Fibroblast of the conjunctiva (primary cell): ENCODE measurements at regions not wholly inside any gene's neighbourhood (a gene's known extent, or its start where the extent isn't known, plus 50 kb on each side); places are given as distances from the start of the nearest gene placed in this dataset.
A peak's percentile ranks its signal among the peaks of the same experiment; 100 is the strongest.

Experiments used
- DNase-seq: peaks from one replicate; pipeline ENCODE4 v3.0.0-alpha.2; 2010; ENCODE audit warnings: low read depth

DNA sequence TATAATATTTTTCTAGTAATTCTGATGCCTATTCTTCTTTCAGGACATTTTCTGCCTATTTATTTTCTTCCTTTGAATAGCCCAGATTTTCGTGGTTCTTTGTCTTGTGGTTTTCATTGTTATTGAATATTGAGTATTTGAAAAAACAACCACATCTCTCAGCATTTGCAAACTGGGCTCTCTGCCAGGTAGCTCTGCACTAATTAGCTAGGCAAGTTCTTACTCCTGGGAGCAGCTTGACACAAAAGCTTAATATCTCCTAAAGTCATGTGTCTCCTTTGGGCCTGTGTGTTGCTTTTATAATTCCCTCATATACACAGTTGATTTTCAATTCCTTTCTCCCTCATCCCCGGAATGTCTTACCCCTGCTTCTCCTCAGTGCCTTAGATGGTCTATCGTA, 413.5 kb upstream of the GRIA3 start:
- DNase-seq: no peak

DNA sequence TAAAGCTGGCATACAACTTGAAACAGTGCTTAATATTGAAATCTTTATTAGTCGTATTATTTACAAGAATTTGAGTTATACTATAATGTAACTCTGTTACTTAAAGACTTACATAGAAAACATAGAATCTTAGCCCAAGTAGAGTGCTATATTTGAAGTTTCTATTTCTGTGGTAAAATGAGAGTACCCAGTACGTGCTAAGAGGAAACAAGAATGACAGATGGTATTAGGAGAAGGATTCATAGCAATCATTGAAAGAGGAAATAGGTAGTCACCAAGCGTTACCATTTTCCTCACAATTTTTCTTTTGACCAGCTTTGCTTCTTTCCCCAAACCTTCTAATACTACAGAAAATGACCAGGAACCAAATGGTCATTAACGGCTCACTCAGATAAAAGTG, 412.1 kb upstream of the GRIA3 start:
- DNase-seq: no peak

DNA sequence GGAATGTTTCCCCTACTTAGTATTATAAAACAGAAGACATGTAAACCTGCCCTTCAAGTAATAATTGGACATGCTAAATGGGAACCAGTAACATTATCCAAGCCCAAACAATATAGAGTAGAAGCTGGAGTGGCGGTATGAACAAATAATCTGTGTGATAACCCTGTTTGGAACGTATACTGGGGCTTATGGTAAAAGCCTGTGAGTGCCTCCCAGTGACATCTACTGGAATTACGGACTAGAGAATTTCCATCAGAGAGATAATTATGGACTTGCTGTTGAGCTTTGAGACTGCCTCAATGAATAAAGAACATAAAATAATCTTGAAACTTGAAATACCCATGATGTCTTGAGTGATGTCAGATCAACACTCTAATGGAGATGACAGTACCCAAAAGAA, 406.3 kb upstream of the GRIA3 start:
- no peak for DNase-seq

DNA sequence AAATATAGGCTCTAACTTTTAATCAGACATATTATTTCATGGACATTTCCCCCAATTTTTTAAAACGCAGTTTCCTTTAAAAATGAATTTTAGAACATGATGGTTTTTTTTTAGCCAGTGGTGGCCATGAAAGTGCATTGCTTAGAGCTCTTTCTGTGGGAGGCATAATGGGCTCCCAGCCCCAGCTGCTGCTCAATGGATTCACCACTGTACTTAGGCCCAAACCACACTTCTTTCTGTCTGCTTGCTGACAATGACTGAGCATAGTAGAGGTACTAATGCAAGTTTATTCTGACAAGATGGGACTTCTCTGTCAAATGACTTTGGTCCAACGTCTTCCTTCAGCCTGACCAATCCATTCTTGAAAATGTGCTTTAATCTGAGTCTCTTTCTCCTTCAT, 400.2 kb upstream of the GRIA3 start:
- DNase-seq: no peak

DNA sequence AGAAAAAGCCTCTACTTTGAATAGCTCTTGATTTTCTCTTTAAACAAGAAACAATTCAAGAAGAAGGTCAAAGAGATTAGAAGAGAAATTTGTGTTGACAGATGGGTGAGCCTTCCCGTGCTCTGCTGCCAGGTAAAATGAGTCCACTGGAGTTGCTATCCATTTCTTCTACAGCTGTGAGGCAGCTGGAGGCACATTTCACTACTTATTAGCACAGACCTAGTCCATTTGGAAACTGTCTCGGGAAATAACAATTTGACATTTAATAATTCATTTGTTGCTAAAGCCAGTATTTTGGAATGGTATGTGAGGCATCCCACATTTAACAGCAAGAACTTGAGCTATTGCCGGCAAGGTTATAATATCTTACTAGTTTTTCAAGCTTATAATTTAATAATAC, 396.8 kb upstream of the GRIA3 start:
- DNase-seq: no peak

DNA sequence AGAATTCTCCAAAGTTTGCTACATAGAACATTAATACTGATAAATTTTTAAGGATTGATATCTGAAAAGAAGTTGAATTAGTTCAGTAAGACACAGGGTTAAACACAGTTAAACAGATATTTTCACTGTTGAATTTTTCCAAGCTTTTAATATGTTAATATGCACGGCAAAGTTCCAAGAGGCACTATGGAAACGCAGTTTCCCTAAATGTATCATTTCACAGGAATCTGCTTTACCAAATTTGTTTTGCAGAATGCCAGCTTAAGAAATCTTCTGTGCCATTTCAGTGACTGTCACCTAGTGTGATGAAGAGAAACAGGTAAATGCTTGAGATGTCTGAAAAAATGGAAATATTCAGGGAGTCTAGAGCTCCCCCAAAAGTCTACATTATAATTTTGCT, 395.9 kb upstream of the GRIA3 start:
- DNase-seq: no peak

DNA sequence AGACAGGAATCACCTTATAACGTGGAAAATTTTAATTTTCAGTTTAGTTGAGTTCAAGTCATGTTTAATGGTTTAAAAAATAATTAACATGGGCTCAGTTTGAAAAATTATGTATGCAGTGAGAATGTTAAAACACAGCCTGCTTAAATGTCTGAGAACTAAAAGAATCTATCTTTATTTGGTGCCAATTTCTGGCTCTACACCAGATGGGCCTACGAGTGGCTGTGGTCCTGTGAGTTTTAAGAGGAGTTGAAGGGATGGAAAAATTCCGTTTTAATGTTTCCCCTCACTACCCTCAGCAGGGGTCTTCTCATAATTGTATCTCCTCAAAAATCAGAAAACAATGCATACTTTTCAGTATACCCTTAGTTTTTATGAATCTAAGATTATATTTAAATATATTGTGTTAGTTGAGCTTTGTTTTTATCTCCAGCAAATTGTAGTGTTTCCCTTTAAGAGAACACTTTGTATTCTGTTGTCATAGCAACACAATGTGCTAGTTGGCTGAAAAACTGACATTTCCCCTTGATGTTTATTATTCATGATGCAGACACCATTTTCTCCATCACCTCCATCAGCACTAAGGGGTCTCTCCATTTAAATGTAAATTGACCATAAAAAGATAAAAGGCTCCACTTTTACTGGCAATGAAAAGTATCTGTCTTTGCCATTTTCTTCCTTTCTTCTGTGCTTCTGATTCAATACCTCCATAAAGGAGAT, 393.5 kb upstream of the GRIA3 start:
- DNase-seq: no peak

DNA sequence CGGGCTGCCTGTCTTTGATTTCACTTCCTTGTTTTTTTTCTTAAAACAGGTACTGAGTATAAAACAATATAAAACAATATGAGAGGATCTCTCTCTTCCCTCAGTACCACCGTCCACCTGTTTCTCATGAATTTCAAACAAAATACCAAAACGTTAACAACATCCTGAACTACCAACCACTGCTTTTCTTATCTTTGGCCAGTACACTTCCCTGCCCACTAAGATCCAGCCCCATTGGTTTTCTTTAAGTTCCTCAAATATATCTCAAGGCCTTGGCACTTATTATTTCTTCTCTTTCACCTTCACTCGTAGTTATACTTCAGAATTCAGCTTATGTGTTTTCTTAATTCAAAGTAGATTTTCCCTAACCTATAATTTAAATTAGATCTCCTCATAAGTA, 370.2 kb upstream of the GRIA3 start:
- DNase-seq: no peak

DNA sequence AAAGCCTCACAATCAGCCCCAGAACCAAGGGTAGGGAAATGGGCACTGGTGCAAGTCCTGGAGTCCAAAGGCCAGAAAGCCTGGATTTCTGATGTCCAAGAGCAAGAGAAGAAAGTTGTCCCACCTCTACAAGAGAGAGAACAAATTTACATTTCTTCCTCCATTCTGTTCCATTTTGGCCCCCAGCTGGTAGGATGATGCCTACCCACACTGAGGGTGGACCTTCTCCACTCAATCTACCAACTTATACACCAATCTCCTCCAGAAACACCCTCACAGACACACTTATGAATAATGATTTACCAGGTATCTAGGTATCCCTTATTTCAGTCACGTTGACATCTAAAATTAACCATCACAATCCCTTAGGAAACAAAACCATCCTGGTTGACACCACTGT, 367.8 kb upstream of the GRIA3 start:
- no peak for DNase-seq

DNA sequence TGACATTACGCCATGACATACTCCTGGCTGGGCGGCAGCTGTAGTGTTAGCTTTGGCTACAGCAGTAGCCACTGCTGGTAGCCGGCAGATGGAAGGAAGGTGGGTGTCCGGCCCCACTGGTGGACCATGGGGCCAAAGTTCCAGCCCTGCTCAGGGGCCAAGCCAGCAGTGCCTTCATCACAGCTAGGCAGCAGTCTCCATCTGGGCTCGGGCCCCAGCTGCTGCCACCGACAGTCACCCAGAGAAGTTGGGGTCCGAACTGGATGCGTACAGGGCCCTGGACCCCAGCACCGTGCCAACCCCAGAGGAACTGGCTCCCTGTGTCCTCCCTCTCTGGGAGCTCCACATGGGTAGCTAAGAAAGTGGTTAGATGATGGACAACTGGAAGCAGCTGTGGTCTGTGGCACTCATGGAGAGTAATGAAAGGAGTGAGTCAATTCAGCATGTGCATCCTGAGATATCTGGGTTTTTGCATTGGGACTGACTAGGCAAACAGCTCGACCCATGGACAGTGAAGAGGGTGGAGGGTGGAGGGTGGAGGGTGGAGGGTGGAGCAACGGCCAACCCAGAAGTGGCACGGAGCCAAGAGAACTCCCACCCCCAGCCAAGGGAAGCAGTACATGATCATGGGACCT, 366.6 kb upstream of the GRIA3 start:
- DNase-seq: no peak

DNA sequence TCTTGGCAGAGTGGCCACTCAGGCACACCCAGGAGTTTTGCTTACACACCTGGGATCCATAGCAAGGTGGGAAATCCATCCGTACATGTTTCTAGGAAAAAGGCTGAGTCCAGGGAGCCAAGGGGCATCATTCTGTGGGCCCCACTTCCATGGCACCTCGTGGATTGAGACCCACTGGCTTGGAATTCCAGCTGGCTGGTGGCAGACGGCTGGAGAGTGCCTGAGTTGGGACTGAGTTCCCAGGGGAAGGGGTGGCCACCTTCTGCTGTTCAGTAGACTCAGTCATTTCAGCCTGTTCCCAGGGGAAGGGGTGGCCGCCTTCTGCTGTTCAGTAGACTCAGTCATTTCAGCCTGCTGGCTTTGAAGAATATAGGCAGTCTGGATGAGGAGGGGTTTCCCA, 366.0 kb upstream of the GRIA3 start:
- no peak for DNase-seq

DNA sequence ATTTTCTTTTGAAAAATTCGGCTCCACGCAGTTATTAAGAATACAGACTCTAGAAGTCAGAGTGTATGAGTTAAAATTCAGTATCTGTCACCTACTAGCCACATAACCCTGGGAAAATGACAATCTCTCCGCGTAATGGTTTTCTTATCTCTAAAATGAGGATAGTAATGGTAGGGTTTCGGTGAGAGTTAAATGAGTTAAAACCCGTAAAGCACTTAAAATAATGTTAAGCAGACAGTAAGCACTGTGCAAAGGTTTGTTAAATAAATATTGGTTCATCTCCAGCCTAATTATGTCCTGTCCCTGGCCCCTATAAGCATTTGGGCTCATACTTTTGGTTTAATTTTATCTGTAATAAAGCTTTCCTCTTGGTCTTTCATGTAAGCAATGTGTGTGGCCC, 350.8 kb upstream of the GRIA3 start:
- no peak for DNase-seq

DNA sequence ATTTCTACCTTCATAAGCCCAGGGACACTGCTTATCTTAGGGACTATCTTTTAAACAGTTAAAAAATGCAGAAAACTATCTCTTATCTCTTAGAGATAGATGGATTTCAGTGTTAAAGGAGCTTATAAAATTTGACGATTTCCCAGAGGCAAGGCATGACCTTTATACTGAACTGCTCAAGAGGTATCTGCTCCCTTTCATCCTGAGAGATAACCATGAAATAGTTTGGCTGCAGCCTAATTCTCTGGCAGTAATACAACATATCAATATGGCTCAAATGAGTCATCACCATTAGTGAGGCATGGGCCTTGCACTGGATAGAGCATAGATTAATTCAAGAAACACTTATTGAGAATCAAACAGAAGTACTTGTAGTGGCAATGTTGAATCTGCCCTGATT, 348.2 kb upstream of the GRIA3 start:
- no peak for DNase-seq

DNA sequence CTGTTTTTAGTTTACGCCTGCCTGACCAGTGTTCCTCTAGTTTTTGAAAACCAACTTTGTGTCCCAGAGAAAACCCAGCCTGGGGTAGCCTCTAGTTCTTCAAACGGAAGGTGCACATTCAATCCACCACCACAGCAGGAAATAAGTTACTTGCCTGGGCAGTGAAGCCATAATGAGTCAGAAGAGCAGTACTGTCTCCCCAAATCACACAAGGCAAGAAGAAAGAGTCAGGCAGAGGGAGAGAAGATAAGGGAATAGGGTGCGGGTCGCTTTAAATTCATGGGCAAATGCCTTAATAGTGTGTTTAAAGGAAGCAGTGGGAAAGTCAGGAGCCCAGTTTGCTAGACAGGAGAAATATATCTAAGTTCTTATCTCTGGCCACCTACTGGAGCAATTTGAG, 333.8 kb upstream of the GRIA3 start:
- no peak for DNase-seq

DNA sequence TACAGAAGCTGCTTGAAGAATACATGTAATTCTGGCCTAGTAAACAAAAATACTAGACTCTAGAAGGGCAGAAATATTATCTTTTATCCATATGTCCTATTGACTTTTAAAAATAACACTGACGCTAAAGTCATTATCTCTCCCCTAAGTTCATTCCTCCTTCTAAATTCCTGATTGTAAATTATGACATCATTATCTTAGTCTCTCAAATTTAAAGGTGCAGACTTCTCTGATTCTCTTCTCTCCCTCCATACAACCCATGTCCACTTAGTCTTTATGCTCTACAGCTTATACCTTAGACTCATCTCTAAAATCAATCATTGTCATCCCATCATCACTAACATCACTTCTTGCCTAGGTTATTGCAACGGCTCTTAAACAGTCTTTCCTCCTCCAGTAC, 327.9 kb upstream of the GRIA3 start:
- DNase-seq: no peak

DNA sequence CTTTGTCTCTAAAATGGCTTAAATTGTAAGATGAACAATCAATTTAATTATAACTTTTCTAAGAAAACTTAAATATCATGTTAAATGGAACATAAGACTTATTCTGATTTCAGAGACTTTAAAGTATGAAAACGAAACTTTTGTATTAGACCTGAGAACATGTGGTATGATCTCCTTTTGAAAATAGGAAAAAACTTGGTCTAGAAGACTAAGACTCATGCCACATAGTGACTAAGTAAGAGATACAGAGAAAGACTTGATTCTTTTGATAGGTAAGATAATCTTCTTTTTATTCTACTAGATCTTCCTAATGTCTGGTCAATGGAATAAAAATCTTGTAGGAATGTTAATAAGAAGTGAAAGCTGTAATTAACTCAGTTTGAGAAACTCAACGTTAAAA, 326.3 kb upstream of the GRIA3 start:
- DNase-seq: no peak

DNA sequence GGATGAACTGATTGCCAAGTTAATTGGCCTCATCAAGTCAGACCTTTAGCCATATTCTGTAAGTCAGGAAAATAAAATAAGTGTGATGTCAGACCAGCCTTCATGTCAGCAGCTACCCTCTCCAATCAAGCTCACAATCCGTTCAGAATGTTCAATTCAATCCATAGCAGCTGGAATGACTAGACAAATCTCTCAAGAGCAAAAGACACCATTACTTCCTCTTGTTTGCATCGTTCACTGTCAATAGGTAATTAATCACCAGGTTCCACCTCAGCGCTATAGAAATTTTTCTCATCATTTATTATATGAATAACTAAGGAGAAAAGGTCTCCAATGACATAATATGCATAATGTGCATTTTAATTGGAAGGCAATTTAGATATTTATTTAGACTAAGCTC, 321.0 kb upstream of the GRIA3 start:
- no peak for DNase-seq

DNA sequence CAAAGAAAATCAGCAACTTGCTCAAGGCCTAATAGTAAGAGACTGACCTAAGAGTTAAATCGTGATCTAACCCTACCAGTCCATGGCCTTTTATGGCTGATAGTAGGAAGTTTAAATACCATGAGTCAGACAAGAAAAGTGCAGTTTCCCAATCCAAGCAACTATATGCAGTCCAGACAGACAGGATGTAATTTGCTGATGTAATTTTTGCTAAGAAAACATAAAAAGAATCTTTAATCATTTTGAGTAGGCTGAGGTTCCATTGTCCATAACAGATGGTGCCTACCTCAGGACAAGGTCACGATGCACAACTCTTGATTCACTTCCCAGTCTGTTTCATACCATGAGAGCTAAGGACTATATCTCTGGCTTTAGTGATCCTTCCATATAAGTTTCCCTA, 317.5 kb upstream of the GRIA3 start:
- peak; percentile 60 for DNase-seq

DNA sequence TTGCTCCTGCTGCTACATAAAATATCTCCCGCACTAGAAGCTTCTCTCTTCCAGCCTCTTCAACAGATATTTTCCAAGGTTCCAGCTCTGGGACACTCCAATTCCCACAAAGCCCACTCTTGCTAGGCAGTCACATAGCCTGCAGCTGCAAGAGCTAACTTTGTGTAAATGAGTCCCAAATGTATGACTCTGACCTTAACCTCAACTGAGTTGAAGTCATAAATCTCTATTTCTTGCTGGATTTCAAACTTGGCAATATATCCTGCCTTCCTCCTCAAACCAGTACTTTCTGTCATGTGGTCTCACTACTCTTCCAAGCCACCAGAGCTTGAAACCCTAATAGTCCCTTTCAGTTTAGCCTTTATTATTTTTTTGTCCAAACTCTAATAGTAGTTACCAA, 315.4 kb upstream of the GRIA3 start:
- no peak for DNase-seq

DNA sequence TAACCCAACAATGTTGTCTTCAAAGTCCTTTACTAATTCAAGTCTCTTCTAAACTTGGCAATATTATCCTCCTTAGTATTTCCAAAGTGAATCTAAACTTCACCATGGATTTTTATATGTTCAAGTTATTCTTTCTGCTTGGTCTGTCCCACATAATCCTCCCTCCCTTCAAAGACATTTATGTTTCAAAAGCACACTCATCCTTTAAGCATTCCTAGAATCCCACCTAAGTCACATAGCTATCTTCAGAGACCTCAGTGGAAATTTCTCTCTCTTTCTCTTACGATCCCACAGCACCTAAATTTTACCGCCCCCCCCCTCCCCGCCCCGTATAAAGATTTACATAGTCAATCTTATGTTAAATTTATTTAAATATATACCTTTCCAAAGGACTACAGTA, 314.9 kb upstream of the GRIA3 start:
- DNase-seq: no peak

DNA sequence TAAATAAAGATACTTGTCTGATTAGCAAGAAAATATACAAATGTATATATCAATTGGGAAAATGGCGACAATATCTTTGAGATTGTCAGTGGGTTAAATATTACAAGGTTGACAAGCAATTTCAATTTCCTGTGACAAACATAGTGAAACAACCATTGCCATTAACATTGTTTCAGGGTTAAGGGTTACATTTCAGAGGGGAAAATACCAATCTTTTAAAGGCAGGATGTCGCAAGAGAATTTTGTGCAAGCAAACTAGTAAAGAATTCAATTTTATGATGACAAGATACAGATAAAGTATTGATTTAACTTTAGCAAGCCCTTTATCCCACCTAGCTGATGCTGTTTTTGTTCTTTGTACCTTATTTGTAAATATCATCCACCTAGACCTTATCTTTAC, 305.8 kb upstream of the GRIA3 start:
- no peak for DNase-seq

DNA sequence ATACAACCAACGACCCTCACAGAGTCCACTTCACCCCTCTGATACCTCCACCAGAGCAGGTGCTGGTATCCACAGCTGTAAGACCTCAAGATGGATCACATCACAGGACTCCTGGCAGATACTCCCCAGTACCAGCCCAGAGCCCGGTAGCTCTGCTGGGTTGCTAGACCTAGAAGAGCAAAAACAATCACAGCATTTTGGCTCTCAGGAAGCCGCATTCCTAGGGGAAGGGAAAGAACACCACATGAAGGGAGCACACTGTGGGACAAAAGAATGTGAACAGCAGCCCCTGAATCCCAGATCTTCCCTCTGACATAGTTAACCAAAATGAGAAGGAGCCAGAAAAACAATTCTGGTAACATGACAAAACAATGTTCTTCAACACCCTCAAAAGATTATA, 303.1 kb upstream of the GRIA3 start:
- DNase-seq: no peak

DNA sequence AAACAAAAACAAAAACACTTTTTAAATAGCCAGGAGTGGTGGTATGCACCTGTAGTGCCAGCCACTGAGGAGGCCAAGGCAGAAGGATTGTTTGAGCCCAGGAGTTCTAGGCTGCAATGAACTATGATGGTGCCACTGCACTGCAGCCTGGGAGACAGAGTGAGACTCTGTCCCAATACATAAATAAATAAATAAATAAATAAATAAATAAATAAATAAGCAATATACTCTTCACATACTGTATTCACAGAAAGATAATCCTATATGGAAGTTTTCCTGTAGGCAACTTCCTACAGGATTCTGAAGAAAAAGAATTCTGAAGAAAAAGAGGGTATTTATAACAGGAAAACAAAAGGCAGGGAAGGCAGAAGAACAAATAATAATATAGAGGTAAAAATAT, 293.3 kb upstream of the GRIA3 start:
- no peak for DNase-seq

DNA sequence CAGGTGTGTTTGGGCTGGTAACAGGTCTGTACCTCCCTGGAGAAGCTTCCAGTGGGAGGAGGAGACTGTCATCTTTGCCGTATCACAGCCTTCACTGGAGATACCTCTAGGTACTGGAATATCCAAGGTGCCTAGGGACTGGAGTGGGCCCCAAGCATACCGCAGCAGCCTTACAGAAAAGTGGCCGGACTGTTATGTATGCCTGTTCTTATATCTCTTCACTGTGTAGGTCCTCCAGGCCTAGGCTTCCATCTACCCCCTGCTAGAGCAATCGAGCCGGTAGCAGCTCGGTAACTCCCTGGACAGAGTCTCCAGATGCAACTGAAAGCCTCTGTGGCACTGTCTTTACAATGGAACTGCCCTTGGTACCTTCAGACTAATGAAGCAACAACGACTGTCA, 277.4 kb upstream of the GRIA3 start:
- no peak for DNase-seq
